ENCODE measurements at regions not wholly inside any gene's neighbourhood (a gene's known extent, or its start where the extent isn't known, plus 50 kb on each side); places are given as distances from the start of the nearest gene placed in this dataset.

GRCh38 chr11:19291064-19291463 lies 50.3 kb upstream of the E2F8 start:
- H3K4me1 ChIP-seq (ENCODE audit: control insufficient read depth, insufficient read depth, low read length) = no peaks in the 10 kb centered on the region
- DNase-seq (ENCODE audit: low read depth) = no peak
- no peak overlapping the region for H3K9ac ChIP-seq (ENCODE audit: low read length)
- H3K9me3 ChIP-seq (ENCODE audit: control insufficient read depth, low read length) = no peaks in the 10 kb centered on the region
- no peak overlapping the region for H3K4me3 ChIP-seq (ENCODE audit: low read length)
- peaks cover 12% of the 10 kb centered on the region for H3K27me3 ChIP-seq (replicated peaks; ENCODE audit: control insufficient read depth, insufficient read depth, low read length)
- no peaks in the 10 kb centered on the region for H3K36me3 ChIP-seq (ENCODE audit: control insufficient read depth, insufficient read depth, low read length, severe bottlenecking)
